GM23338 (cell line): ENCODE measurements at regions not wholly inside any gene's neighbourhood (a gene's known extent, or its start where the extent isn't known, plus 50 kb on each side); places are given as distances from the start of the nearest gene placed in this dataset.

ENCODE experiments used
- ATAC-seq: fragments of 200-7000 bp; cut with Tn5 transposase; 3 replicates; pipeline ENCODE4 v1.9.1; 2020
- DNase-seq: peaks from one replicate; pipeline ENCODE4 v3.0.0-alpha.2; 2015; ENCODE audit warnings: low spot score
- H2AFZ ChIP-seq: fragments of 200-600 bp; sonication (generic); 2 replicates; pipeline ENCODE4 v1.8.0; 2016; ENCODE audit warnings: antibody characterized with exemption, mild to moderate bottlenecking, moderate library complexity
- H3F3A ChIP-seq: fragments of 200-600 bp; sonication (generic); replicated peaks from 2 replicates; pipeline ENCODE4 v1.8.0; 2017; ENCODE audit warnings: antibody characterized with exemption, mixed run types, low read depth
- H3K27ac ChIP-seq: fragments of 200-600 bp; sonication (generic); 2 replicates; pipeline ENCODE4 v1.6.1; 2016; ENCODE audit warnings: low read depth
- H3K27me3 ChIP-seq: fragments of 200-600 bp; sonication (generic); 2 replicates; pipeline ENCODE4 v1.8.0; 2016; ENCODE audit warnings: mild to moderate bottlenecking, mixed run types, moderate library complexity; ENCODE audit not compliant: insufficient read depth
- H3K36me3 ChIP-seq: fragments of 200-600 bp; sonication (generic); 2 replicates; pipeline ENCODE4 v1.8.0; 2016; ENCODE audit warnings: mild to moderate bottlenecking; ENCODE audit not compliant: insufficient read depth
- H3K4me1 ChIP-seq: fragments of 200-600 bp; sonication (generic); 2 replicates; pipeline ENCODE4 v1.8.0; 2016; ENCODE audit warnings: mild to moderate bottlenecking, moderate library complexity; ENCODE audit not compliant: insufficient read depth
- H3K4me2 ChIP-seq: fragments of 200-600 bp; sonication (generic); 2 replicates; pipeline ENCODE4 v1.7.1; 2017; ENCODE audit warnings: mixed run types
- H3K4me3 ChIP-seq: fragments of 200-600 bp; sonication (generic); 2 replicates; pipeline ENCODE4 v1.6.1; 2016; ENCODE audit warnings: mixed run types
- H3K79me2 ChIP-seq: fragments of 200-600 bp; sonication (generic); replicated peaks from 2 replicates; pipeline ENCODE4 v1.8.0; 2017; ENCODE audit warnings: mild to moderate bottlenecking; ENCODE audit not compliant: insufficient read depth
- H3K9me2 ChIP-seq: fragments of 200-600 bp; sonication (generic); 2 replicates; pipeline ENCODE4 v1.8.0; 2017; ENCODE audit not compliant: insufficient read depth
- H4K20me1 ChIP-seq: fragments of 200-600 bp; sonication (generic); replicated peaks from 2 replicates; pipeline ENCODE4 v1.8.0; 2017; ENCODE audit warnings: mild to moderate bottlenecking; ENCODE audit not compliant: insufficient read depth
- H3K27ac Mint-ChIP-seq: 2 replicates; pipeline ENCODE4 v1.8.0; 2020; ENCODE audit warnings: inconsistent platforms, mild to moderate bottlenecking, moderate library complexity, mixed read lengths
- H3K27me3 Mint-ChIP-seq: 3 replicates; pipeline ENCODE4 v1.8.0; 2022; ENCODE audit warnings: low read depth, mild to moderate bottlenecking, moderate library complexity, mixed read lengths, inconsistent platforms; ENCODE audit not compliant: insufficient read depth, poor library complexity
- H3K36me3 Mint-ChIP-seq: 3 replicates; pipeline ENCODE4 v1.8.0; 2021; ENCODE audit warnings: low read depth, mild to moderate bottlenecking, inconsistent platforms, moderate library complexity, mixed read lengths
- H3K4me1 Mint-ChIP-seq: 3 replicates; pipeline ENCODE4 v1.8.0; 2020; ENCODE audit warnings: mild to moderate bottlenecking, inconsistent platforms, mixed read lengths
- H3K4me3 Mint-ChIP-seq: 3 replicates; pipeline ENCODE4 v1.8.0; 2021; ENCODE audit warnings: moderate library complexity, mild to moderate bottlenecking, inconsistent platforms, mixed read lengths
- H3K9me3 Mint-ChIP-seq: 3 replicates; pipeline ENCODE4 v1.8.0; 2020; ENCODE audit warnings: moderate library complexity, mild to moderate bottlenecking, inconsistent platforms, mixed read lengths
- TF ChIP-seq, protein P1 (sequence below): fragments of 250-450 bp; sonication (Bioruptor Pico); IDR thresholded peaks from 2 replicates; pipeline ENCODE4 v1.5.0; 2020; ENCODE audit warnings: mild to moderate bottlenecking, moderate library complexity
- TF ChIP-seq, protein P2 (sequence below), 2 experiments: fragments of 200-600 bp in 1 of 2; sonication (generic) in 1 of 2; conservative IDR thresholded peaks; 2 replicates each; pipeline versions ENCODE4 v1.5.1 to v1.6.1; 2016 to 2017; ENCODE audit warnings: antibody characterized with exemption in 2 of 2, low read depth in 2 of 2, mild to moderate bottlenecking in 2 of 2, moderate library complexity in 1 of 2

DNA sequence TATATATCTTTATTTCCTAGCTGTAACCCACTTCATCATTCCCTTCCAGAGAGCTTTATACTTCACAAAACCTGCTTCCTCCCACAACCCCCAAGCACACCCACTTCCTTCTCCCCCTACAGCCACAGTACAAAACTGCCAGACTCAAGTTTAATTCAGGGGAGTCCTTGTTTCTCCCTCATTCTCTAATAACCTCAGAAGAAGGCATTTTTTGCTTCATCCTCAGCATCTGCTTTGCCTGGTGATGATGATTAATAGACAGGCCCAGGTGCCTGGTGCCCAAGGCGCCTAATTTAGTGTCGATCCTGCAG, 414.3 kb downstream of the KIF16B start:
- ATAC-seq (no peak), DNase-seq (no peak)
- no peaks in the 10 kb centered on the region for H3K27me3 Mint-ChIP-seq
- no peaks in the 10 kb centered on the region for H3K4me1 Mint-ChIP-seq
- Histone ChIP-seq H3K4me2 (no peak overlapping the region), H3K4me1 (no peaks in the 10 kb centered on the region), H3K4me3 (no peak overlapping the region), H3K79me2 (no peaks in the 10 kb centered on the region), H2AFZ (no peak overlapping the region), H3K36me3 (no peaks in the 10 kb centered on the region), H3K27ac (no peak overlapping the region), H3F3A (no peaks in the 10 kb centered on the region), H3K27me3 (no peaks in the 10 kb centered on the region), H3K9me2 (peaks cover 16% of the 10 kb centered on the region; the same call in 1 of the 2 replicates), H4K20me1 (no peaks in the 10 kb centered on the region)
- no peak overlapping the region for H3K4me3 Mint-ChIP-seq
- H3K27ac Mint-ChIP-seq, result no peak overlapping the region
- peaks cover 3% of the 10 kb centered on the region; the same call in 1 of the 3 replicates for H3K36me3 Mint-ChIP-seq
- H3K9me3 Mint-ChIP-seq, result peaks cover 4% of the 10 kb centered on the region
- TF ChIP-seq, protein P1, sequence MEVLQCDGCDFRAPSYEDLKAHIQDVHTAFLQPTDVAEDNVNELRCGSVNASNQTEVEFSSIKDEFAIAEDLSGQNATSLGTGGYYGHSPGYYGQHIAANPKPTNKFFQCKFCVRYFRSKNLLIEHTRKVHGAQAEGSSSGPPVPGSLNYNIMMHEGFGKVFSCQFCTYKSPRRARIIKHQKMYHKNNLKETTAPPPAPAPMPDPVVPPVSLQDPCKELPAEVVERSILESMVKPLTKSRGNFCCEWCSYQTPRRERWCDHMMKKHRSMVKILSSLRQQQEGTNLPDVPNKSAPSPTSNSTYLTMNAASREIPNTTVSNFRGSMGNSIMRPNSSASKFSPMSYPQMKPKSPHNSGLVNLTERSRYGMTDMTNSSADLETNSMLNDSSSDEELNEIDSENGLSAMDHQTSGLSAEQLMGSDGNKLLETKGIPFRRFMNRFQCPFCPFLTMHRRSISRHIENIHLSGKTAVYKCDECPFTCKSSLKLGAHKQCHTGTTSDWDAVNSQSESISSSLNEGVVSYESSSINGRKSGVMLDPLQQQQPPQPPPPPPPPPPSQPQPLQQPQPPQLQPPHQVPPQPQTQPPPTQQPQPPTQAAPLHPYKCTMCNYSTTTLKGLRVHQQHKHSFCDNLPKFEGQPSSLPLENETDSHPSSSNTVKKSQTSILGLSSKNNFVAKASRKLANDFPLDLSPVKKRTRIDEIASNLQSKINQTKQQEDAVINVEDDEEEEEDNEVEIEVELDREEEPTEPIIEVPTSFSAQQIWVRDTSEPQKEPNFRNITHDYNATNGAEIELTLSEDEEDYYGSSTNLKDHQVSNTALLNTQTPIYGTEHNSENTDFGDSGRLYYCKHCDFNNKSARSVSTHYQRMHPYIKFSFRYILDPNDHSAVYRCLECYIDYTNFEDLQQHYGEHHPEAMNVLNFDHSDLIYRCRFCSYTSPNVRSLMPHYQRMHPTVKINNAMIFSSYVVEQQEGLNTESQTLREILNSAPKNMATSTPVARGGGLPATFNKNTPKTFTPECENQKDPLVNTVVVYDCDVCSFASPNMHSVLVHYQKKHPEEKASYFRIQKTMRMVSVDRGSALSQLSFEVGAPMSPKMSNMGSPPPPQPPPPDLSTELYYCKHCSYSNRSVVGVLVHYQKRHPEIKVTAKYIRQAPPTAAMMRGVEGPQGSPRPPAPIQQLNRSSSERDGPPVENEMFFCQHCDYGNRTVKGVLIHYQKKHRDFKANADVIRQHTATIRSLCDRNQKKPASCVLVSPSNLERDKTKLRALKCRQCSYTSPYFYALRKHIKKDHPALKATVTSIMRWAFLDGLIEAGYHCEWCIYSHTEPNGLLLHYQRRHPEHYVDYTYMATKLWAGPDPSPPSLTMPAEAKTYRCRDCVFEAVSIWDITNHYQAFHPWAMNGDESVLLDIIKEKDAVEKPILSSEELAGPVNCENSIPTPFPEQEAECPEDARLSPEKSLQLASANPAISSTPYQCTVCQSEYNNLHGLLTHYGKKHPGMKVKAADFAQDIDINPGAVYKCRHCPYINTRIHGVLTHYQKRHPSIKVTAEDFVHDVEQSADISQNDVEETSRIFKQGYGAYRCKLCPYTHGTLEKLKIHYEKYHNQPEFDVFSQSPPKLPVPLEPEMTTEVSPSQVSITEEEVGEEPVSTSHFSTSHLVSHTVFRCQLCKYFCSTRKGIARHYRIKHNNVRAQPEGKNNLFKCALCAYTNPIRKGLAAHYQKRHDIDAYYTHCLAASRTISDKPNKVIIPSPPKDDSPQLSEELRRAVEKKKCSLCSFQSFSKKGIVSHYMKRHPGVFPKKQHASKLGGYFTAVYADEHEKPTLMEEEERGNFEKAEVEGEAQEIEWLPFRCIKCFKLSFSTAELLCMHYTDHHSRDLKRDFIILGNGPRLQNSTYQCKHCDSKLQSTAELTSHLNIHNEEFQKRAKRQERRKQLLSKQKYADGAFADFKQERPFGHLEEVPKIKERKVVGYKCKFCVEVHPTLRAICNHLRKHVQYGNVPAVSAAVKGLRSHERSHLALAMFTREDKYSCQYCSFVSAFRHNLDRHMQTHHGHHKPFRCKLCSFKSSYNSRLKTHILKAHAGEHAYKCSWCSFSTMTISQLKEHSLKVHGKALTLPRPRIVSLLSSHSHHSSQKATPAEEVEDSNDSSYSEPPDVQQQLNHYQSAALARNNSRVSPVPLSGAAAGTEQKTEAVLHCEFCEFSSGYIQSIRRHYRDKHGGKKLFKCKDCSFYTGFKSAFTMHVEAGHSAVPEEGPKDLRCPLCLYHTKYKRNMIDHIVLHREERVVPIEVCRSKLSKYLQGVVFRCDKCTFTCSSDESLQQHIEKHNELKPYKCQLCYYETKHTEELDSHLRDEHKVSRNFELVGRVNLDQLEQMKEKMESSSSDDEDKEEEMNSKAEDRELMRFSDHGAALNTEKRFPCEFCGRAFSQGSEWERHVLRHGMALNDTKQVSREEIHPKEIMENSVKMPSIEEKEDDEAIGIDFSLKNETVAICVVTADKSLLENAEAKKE (CRISPR knock-in tag), result no peak
- TF ChIP-seq, protein P2, sequence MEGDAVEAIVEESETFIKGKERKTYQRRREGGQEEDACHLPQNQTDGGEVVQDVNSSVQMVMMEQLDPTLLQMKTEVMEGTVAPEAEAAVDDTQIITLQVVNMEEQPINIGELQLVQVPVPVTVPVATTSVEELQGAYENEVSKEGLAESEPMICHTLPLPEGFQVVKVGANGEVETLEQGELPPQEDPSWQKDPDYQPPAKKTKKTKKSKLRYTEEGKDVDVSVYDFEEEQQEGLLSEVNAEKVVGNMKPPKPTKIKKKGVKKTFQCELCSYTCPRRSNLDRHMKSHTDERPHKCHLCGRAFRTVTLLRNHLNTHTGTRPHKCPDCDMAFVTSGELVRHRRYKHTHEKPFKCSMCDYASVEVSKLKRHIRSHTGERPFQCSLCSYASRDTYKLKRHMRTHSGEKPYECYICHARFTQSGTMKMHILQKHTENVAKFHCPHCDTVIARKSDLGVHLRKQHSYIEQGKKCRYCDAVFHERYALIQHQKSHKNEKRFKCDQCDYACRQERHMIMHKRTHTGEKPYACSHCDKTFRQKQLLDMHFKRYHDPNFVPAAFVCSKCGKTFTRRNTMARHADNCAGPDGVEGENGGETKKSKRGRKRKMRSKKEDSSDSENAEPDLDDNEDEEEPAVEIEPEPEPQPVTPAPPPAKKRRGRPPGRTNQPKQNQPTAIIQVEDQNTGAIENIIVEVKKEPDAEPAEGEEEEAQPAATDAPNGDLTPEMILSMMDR (conservative IDR thresholded peaks at IDR 0.05; ENCODE audit: low read depth in 2 of 2), result no peak
